ENCODE measurements at regions not wholly inside any gene's neighbourhood (a gene's known extent, or its start where the extent isn't known, plus 50 kb on each side); places are given as distances from the start of the nearest gene placed in this dataset.

- no peak for TF ChIP-seq POLR2A (IDR thresholded peaks at IDR 0.05; ENCODE audit: extremely low read depth, insufficient read length)
- TF ChIP-seq CTCF (IDR thresholded peaks at IDR 0.05; ENCODE audit: low read depth, low read length): no peak
Measured at GRCh38 chr1:30044656-30045144, 678.7 kb downstream of the MATN1 start.

Data from NB4 (cell line).